ENCODE measurements at regions not wholly inside any gene's neighbourhood (a gene's known extent, or its start where the extent isn't known, plus 50 kb on each side); places are given as distances from the start of the nearest gene placed in this dataset.

DNA sequence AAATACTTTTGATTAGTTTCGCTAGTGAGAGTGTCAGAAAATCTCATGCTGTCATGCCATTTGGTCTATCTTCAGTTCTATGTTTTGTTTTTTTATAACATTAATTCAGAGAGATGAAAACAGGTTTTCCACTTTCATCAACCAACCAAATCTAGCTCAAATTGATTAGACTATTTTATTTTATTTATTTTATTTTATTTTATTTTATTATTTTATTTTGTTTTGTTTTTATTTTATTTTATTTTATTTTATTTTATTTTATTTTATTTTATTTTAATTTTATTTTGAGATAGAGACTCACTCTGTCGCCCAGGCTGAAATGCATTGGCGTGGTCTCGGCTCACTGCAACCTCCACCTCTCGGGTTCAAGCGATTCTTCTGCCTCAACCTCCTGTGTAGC, 1391.0 kb upstream of the ADGRB3 start:
- TF ChIP-seq, protein P1, sequence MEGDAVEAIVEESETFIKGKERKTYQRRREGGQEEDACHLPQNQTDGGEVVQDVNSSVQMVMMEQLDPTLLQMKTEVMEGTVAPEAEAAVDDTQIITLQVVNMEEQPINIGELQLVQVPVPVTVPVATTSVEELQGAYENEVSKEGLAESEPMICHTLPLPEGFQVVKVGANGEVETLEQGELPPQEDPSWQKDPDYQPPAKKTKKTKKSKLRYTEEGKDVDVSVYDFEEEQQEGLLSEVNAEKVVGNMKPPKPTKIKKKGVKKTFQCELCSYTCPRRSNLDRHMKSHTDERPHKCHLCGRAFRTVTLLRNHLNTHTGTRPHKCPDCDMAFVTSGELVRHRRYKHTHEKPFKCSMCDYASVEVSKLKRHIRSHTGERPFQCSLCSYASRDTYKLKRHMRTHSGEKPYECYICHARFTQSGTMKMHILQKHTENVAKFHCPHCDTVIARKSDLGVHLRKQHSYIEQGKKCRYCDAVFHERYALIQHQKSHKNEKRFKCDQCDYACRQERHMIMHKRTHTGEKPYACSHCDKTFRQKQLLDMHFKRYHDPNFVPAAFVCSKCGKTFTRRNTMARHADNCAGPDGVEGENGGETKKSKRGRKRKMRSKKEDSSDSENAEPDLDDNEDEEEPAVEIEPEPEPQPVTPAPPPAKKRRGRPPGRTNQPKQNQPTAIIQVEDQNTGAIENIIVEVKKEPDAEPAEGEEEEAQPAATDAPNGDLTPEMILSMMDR (IDR thresholded peaks at IDR 0.05; ENCODE audit: low read length, missing control alignments) = no peak
- H3K4me3 ChIP-seq (replicated peaks; ENCODE audit: low read depth, low read length) = no peak overlapping the region
- DNase-seq (ENCODE audit: low read depth) = no peak

DNA sequence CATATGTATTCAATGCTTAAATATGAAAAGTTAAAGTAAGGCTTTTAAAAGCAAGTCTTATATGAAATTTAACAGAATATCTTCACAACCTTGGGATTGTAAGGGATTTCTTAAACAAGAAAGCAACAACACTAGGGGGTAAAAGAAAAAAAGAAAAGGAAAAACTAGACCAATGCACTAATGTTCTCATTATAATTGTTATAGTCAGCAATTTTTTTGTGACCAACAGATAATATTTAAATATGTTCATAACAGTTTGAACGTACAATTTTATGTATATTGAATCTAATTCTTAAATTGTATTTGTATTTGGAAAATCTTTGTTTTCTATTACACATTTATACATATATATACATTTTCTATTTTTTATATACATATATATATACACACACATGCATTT, 1397.8 kb upstream of the ADGRB3 start:
- DNase-seq (ENCODE audit: low read depth) = no peak
- TF ChIP-seq, protein P1 (IDR thresholded peaks at IDR 0.05; ENCODE audit: low read length, missing control alignments) = no peak
- no peak overlapping the region for H3K4me3 ChIP-seq (replicated peaks; ENCODE audit: low read depth, low read length)

GRCh38 chr6:67231092-67231491, 1404.0 kb upstream of the ADGRB3 start:
- TF ChIP-seq, protein P1 (IDR thresholded peaks at IDR 0.05; ENCODE audit: low read length, missing control alignments) = no peak

GRCh38 chr6:67224989-67225388, 1410.1 kb upstream of the ADGRB3 start:
- TF ChIP-seq, protein P1 (IDR thresholded peaks at IDR 0.05; ENCODE audit: low read length, missing control alignments) = no peak

More at GRCh38 chr6:67231092-67231491, 1404.0 kb upstream of the ADGRB3 start:
- DNase-seq (ENCODE audit: low read depth) = no peak
- H3K4me3 ChIP-seq (replicated peaks; ENCODE audit: low read depth, low read length) = no peak overlapping the region

GRCh38 chr6:67221226-67221625, 1413.9 kb upstream of the ADGRB3 start:
- H3K4me3 ChIP-seq (replicated peaks; ENCODE audit: low read depth, low read length) = no peak overlapping the region
- DNase-seq (ENCODE audit: low read depth) = peak; percentile 55
- TF ChIP-seq, protein P1 (IDR thresholded peaks at IDR 0.05; ENCODE audit: low read length, missing control alignments) = no peak

More at GRCh38 chr6:67224989-67225388, 1410.1 kb upstream of the ADGRB3 start:
- no peak for DNase-seq (ENCODE audit: low read depth)
- no peak overlapping the region for H3K4me3 ChIP-seq (replicated peaks; ENCODE audit: low read depth, low read length)

GRCh38 chr6:67219346-67219745, 1415.7 kb upstream of the ADGRB3 start:
- peak; percentile 17 for DNase-seq (ENCODE audit: low read depth)
- H3K4me3 ChIP-seq (replicated peaks; ENCODE audit: low read depth, low read length) = no peak overlapping the region
- TF ChIP-seq, protein P1 (IDR thresholded peaks at IDR 0.05; ENCODE audit: low read length, missing control alignments) = no peak

- TF ChIP-seq, protein P1 (IDR thresholded peaks at IDR 0.05; ENCODE audit: low read length, missing control alignments) = no peak
- DNase-seq (ENCODE audit: low read depth) = no peak
- H3K4me3 ChIP-seq (replicated peaks; ENCODE audit: low read depth, low read length) = no peak overlapping the region
Measured at GRCh38 chr6:67212584-67212983, 1422.5 kb upstream of the ADGRB3 start.

Data from fibroblast of pulmonary artery (primary cell).